Cardiac muscle cell (in vitro differentiated cells and primary cell): ENCODE measurements at regions not wholly inside any gene's neighbourhood (a gene's known extent, or its start where the extent isn't known, plus 50 kb on each side); places are given as distances from the start of the nearest gene placed in this dataset.

ENCODE experiments used
- DNase-seq, 2 donors: peaks; one replicate each; pipeline versions ENCODE4 v3.0.0 to v3.0.0-alpha.2; 2010 to 2017; ENCODE audit warnings: low read depth in 1 of 2, low spot score in 1 of 2
- H3K27ac ChIP-seq: fragments of 200-600 bp; sonication (generic); 2 replicates; pipeline ENCODE4 v1.5.1; 2016
- H3K27me3 ChIP-seq: fragments of 200-600 bp; sonication (generic); 2 replicates; pipeline ENCODE4 v1.6.0; 2016; ENCODE audit warnings: control low read depth
- H3K36me3 ChIP-seq: fragments of 200-600 bp; sonication (generic); 2 replicates; pipeline ENCODE4 v1.5.1; 2016; ENCODE audit warnings: control low read depth
- H3K4me1 ChIP-seq: fragments of 200-600 bp; sonication (generic); 2 replicates; pipeline ENCODE4 v1.8.1; 2017; ENCODE audit warnings: low read depth, mild to moderate bottlenecking, mixed run types
- H3K4me3 ChIP-seq: fragments of 200-600 bp; sonication (generic); 2 replicates; pipeline ENCODE4 v1.5.1; 2016; ENCODE audit warnings: mild to moderate bottlenecking
- H3K9me3 ChIP-seq: fragments of 200-600 bp; sonication (generic); 2 replicates; pipeline ENCODE4 v1.5.1; 2017; ENCODE audit warnings: low read depth, mild to moderate bottlenecking, control low read depth
- CTCF ChIP-seq: IDR thresholded peaks from 2 replicates; pipeline ENCODE4 v1.5.1; 2012; ENCODE audit warnings: low read depth, mild to moderate bottlenecking, low read length

DNA sequence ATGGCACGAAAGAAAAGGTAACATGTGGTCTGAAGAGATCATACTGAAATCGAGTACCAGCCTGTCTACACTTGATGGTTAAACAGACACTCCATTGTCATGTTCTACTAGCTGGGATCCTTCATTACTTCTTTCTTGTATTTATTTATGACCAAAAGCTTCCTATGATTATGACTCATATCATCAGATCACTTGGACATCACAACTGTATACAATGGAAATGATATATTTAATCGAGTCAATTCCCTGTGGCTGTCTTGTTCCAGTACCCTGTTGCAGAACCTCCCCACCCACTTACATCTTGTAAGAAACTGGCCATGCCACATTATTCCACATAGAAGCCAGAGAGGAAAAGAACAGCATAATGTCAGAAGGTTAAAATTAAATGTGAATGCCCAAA, 358.9 kb downstream of the ZEB2 start:
- H3K4me1 ChIP-seq, result no peaks in the 10 kb centered on the region
- H3K4me3 ChIP-seq, result no peak overlapping the region
- TF ChIP-seq CTCF, result no peak
- no peaks in the 10 kb centered on the region for H3K27me3 ChIP-seq
- DNase-seq, result no peak
- H3K27ac ChIP-seq, result no peak overlapping the region
- no peaks in the 10 kb centered on the region for H3K9me3 ChIP-seq
- no peaks in the 10 kb centered on the region for H3K36me3 ChIP-seq

GRCh38 chr2:144159240-144159639, 360.7 kb downstream of the ZEB2 start:
- Histone ChIP-seq H3K27me3 (no peaks in the 10 kb centered on the region), H3K4me3 (no peak overlapping the region), H3K27ac (no peak overlapping the region), H3K9me3 (no peaks in the 10 kb centered on the region), H3K36me3 (no peaks in the 10 kb centered on the region), H3K4me1 (peaks cover 7% of the 10 kb centered on the region)
- no peak for TF ChIP-seq CTCF
- DNase-seq, result no peak

DNA sequence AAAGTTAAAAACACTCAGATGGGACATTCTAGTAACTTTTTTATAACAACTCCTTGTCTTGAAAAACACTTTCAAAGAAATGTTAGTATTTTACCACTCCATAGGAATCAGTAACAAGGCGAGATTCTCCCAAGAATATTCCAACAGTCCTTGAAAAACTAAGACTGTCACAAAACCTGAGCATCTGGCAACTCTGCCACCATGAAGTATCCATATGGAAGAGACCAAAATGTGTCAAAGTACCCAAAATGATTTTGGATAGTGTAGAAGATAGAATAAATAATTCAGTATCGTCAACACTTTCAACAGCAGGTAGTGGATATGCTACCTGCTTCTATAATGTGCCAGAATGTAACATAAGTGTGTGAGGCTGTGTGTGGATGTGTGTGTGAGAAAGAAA, 361.8 kb downstream of the ZEB2 start:
- H3K27me3 ChIP-seq, result no peaks in the 10 kb centered on the region
- no peak for TF ChIP-seq CTCF
- no peak overlapping the region for H3K4me3 ChIP-seq
- H3K36me3 ChIP-seq, result no peaks in the 10 kb centered on the region
- peaks cover 7% of the 10 kb centered on the region for H3K4me1 ChIP-seq
- DNase-seq, result no peak
- H3K9me3 ChIP-seq, result no peaks in the 10 kb centered on the region
- no peak overlapping the region for H3K27ac ChIP-seq

DNA sequence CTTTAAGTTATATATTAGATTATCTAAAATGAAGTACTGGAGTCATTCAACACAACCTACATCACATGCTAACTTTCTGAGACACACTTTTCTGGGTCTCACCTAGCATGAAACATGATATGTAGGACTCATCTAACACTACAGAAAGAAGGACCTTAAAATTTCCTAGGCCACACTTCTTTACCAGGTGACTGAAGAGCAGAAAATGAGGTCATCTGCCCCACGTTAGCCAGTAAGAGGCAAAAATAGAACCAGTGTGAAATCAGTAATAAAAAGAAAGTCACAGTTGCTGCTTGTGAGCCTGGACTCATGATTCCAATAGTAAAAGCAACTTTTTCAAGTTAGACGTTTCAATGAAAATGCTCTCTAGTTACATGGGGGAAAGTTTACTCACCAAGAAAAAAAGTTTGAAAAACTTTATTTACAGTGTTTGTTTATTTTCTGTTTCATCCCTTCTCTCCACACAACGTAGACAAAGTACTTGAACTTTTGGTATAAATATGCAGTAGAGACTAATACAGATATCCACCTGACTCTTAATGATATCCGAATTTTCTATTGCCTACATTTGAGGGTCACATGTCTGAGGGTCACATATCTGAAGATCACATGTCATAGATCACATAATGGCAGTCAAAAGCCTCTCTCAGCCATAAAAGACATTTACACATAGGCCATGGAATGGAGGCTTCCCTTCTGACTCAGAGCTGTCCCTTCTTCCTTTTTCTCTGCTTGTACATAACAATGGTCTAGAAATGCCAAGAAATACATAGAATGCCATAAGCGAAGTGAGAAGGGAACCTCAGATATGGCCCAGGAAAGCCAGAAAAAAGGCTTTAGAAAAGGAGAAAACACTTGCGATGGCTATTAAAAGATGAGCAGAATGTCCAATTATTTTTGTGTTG, 362.9 kb downstream of the ZEB2 start:
- no peak for TF ChIP-seq CTCF
- Histone ChIP-seq H3K9me3 (no peaks in the 10 kb centered on the region), H3K4me1 (peaks cover 9% of the 10 kb centered on the region), H3K27ac (no peak overlapping the region), H3K4me3 (no peak overlapping the region), H3K36me3 (no peaks in the 10 kb centered on the region), H3K27me3 (no peaks in the 10 kb centered on the region)
- DNase-seq, result no peak

- H3K9me3 ChIP-seq, result no peaks in the 10 kb centered on the region
- DNase-seq, result peak in 1 of 2 donors; percentile 56
- no peak for TF ChIP-seq CTCF
- H3K4me1 ChIP-seq, result peaks cover 18% of the 10 kb centered on the region
- H3K4me3 ChIP-seq, result no peak overlapping the region
- no peak overlapping the region for H3K27ac ChIP-seq
- no peaks in the 10 kb centered on the region for H3K36me3 ChIP-seq
- H3K27me3 ChIP-seq, result no peaks in the 10 kb centered on the region
These were observed 365.7 kb downstream of the ZEB2 start for GRCh38 chr2:144154205-144154604.
